ENCODE measurements at regions not wholly inside any gene's neighbourhood (a gene's known extent, or its start where the extent isn't known, plus 50 kb on each side); places are given as distances from the start of the nearest gene placed in this dataset.

GRCh38 chr10:60687679-60688078 is 90.6 kb upstream of the CDK1 start:
- intact Hi-C loops (cut with micrococcal nuclease): no loop called here
- Mint-ChIP-seq H3K27me3 (no peaks in the 10 kb centered on the region), H3K27ac (no peak overlapping the region), H3K4me1 (no peaks in the 10 kb centered on the region), H3K36me3 (ENCODE audit: low read depth) (peaks cover 3% of the 10 kb centered on the region), H3K9me3 (peaks cover 4% of the 10 kb centered on the region), H3K4me3 (no peak overlapping the region)
- ChIA-PET POLR2A (no interaction called here), CTCF (no interaction called here)
- ATAC-seq (ENCODE audit: low read depth): no peak
- no peak for DNase-seq
- no peak for TF ChIP-seq CTCF (IDR thresholded peaks at IDR 0.05)

GRCh38 chr10:60684091-60684490 is 94.2 kb upstream of the CDK1 start:
- Mint-ChIP-seq H3K36me3 (ENCODE audit: low read depth) (no peaks in the 10 kb centered on the region), H3K27me3 (peaks cover 2% of the 10 kb centered on the region), H3K4me1 (no peaks in the 10 kb centered on the region), H3K9me3 (no peaks in the 10 kb centered on the region), H3K27ac (no peak overlapping the region), H3K4me3 (no peak overlapping the region)
- ChIA-PET CTCF (no interaction called here), POLR2A (no interaction called here)
- DNase-seq (no peak), ATAC-seq (ENCODE audit: low read depth) (no peak)
- no peak for TF ChIP-seq CTCF (IDR thresholded peaks at IDR 0.05)
- intact Hi-C loops (cut with micrococcal nuclease): no loop called here

GRCh38 chr10:60681103-60681502 is 97.2 kb upstream of the CDK1 start:
- Mint-ChIP-seq H3K9me3 (no peaks in the 10 kb centered on the region), H3K27ac (no peak overlapping the region), H3K4me3 (no peak overlapping the region), H3K4me1 (no peaks in the 10 kb centered on the region), H3K27me3 (peaks cover 4% of the 10 kb centered on the region), H3K36me3 (ENCODE audit: low read depth) (no peaks in the 10 kb centered on the region)
- CTCF ChIA-PET: no interaction called here
- intact Hi-C loops (cut with micrococcal nuclease): no loop called here
- no peak for TF ChIP-seq CTCF (IDR thresholded peaks at IDR 0.05)
- POLR2A ChIA-PET: no interaction called here
- ATAC-seq (ENCODE audit: low read depth): no peak
- no peak for DNase-seq

GRCh38 chr10:60679388-60679990 is 98.8 kb upstream of the CDK1 start:
- Mint-ChIP-seq H3K4me1 (no peaks in the 10 kb centered on the region), H3K27me3 (peaks cover 4% of the 10 kb centered on the region), H3K9me3 (no peaks in the 10 kb centered on the region), H3K4me3 (no peak overlapping the region), H3K27ac (no peak overlapping the region), H3K36me3 (ENCODE audit: low read depth) (no peaks in the 10 kb centered on the region)
- ATAC-seq (ENCODE audit: low read depth) (no peak), DNase-seq (no peak)
- intact Hi-C loops (cut with micrococcal nuclease): no loop called here
- no peak for TF ChIP-seq CTCF (IDR thresholded peaks at IDR 0.05)
- ChIA-PET CTCF (no interaction called here), POLR2A (interaction anchor here (1.3 kb wide), 1 partner anchor 9 kb away, joined by 3 read pairs; no protein-coding TSS in a partner anchor)

GRCh38 chr10:60678978-60679377 is 99.3 kb upstream of the CDK1 start:
- no peak for DNase-seq

More at GRCh38 chr10:60678978-60679377, 99.3 kb upstream of the CDK1 start:
- ATAC-seq (ENCODE audit: low read depth): no peak
- TF ChIP-seq CTCF (IDR thresholded peaks at IDR 0.05): no peak
- Mint-ChIP-seq H3K27me3 (peaks cover 4% of the 10 kb centered on the region), H3K36me3 (ENCODE audit: low read depth) (no peaks in the 10 kb centered on the region), H3K9me3 (peaks cover 2% of the 10 kb centered on the region), H3K4me1 (no peaks in the 10 kb centered on the region), H3K27ac (no peak overlapping the region), H3K4me3 (no peak overlapping the region)
- intact Hi-C loops (cut with micrococcal nuclease): no loop called here
- POLR2A ChIA-PET: interaction anchor here (1.3 kb wide), 1 partner anchor 9 kb away, joined by 3 read pairs; no protein-coding TSS in a partner anchor
- CTCF ChIA-PET: no interaction called here

Data from activated B cell treated with CpG ODN at 0.5 μM for 24 hours (primary cell).